Body of pancreas (tissue), 4 donors: ENCODE measurements at regions not wholly inside any gene's neighbourhood (a gene's known extent, or its start where the extent isn't known, plus 50 kb on each side); places are given as distances from the start of the nearest gene placed in this dataset.

Experiments
- ATAC-seq: fragments of 150-250 bp; one replicate; pipeline ENCODE4 v1.9.1; 2016
- DNase-seq, 4 donors: peaks; one replicate each; pipeline ENCODE4 v3.0.0-alpha.2; 2019
- H3K27ac ChIP-seq, 4 donors: fragments of 200-600 bp; sonication (generic); 1 replicate in 3 of 4; 2 replicates in 1 of 4; pipeline versions ENCODE4 v1.5.1 to v1.6.1; 2016 to 2019; ENCODE audit warnings: mild to moderate bottlenecking in 1 of 4, mixed read lengths in 1 of 4, moderate library complexity in 1 of 4
- H3K27me3 ChIP-seq, 2 donors: fragments of 200-600 bp; sonication (generic); one replicate each; pipeline ENCODE4 v1.6.0; 2016; ENCODE audit warnings: mild to moderate bottlenecking in 1 of 2
- H3K36me3 ChIP-seq, 2 donors: fragments of 200-600 bp; sonication (generic); replicated peaks in 1 of 2; 2 replicates each; pipeline ENCODE4 v1.5.1; 2016; ENCODE audit warnings: low read depth in 2 of 2; ENCODE audit not compliant: insufficient read depth in 1 of 2
- H3K4me1 ChIP-seq: fragments of 200-600 bp; sonication (generic); one replicate; pipeline ENCODE4 v1.6.0; 2016
- H3K4me3 ChIP-seq, 2 donors: fragments of 200-600 bp; sonication (generic); 1 replicate in 1 of 2; 2 replicates in 1 of 2; pipeline ENCODE4 v1.5.1; 2016 to 2019
- H3K9me3 ChIP-seq, 3 donors: fragments of 200-600 bp; sonication (generic); 1 replicate in 2 of 3; 2 replicates in 1 of 3; pipeline ENCODE4 v1.5.1; 2016
- POLR2A ChIP-seq, 3 donors: fragments of 450-650 bp; IDR thresholded peaks; one replicate each; pipeline ENCODE4 v1.6.1; 2016; ENCODE audit warnings: antibody characterized with exemption in 3 of 3, mild to moderate bottlenecking in 2 of 3
- WGBS, 2 donors: methylation state at CpG; one replicate each; pipeline ENCODE4 v1.1.5; 2017; 5-methylcytosine and 5-hydroxymethylcytosine counted together
- intact Hi-C: fragments of 100-400 bp; cut with DNase I; formaldehyde crosslinking; loops from one replicate; pipeline ENCODE4 v1.15.1; 2023
- TF ChIP-seq, protein P1 (sequence below), 7 experiments: fragments of 450-650 bp in 4 of 7; fragments of 200-600 bp in 3 of 7; sonication (generic) in 3 of 7; IDR thresholded peaks; one replicate each; pipeline ENCODE4 v1.5.1; 2016 to 2019; ENCODE audit warnings: antibody characterized with exemption in 7 of 7

DNA sequence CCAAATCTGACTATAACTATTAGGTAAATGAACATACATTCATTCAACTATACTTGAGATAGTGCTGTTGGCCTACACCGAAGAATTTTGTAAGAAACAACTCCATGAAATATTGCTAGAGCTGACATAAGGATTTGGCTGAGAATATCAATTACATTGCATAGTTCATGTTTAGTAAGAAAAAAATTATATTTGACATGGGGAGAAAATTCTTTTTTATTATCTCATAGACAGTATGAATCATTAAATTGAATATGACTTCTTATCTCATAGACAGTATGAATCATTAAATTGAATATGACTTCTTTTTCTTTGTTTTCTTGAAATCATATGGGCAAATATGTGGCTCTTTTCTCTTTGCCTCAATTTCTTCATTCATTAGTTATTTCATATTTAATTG lies 212.3 kb upstream of the HSF2 start:
- no peaks in the 10 kb centered on the region for H3K27me3 ChIP-seq
- intact Hi-C loops: no loop called here
- ATAC-seq (no peak), DNase-seq (no peak)
- TF ChIP-seq POLR2A (IDR thresholded peaks at IDR 0.05): no peak
- TF ChIP-seq, protein P1, sequence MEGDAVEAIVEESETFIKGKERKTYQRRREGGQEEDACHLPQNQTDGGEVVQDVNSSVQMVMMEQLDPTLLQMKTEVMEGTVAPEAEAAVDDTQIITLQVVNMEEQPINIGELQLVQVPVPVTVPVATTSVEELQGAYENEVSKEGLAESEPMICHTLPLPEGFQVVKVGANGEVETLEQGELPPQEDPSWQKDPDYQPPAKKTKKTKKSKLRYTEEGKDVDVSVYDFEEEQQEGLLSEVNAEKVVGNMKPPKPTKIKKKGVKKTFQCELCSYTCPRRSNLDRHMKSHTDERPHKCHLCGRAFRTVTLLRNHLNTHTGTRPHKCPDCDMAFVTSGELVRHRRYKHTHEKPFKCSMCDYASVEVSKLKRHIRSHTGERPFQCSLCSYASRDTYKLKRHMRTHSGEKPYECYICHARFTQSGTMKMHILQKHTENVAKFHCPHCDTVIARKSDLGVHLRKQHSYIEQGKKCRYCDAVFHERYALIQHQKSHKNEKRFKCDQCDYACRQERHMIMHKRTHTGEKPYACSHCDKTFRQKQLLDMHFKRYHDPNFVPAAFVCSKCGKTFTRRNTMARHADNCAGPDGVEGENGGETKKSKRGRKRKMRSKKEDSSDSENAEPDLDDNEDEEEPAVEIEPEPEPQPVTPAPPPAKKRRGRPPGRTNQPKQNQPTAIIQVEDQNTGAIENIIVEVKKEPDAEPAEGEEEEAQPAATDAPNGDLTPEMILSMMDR (IDR thresholded peaks at IDR 0.05): no peak
- H3K9me3 ChIP-seq: no peaks in the 10 kb centered on the region
- H3K27ac ChIP-seq: no peak overlapping the region
- no peaks in the 10 kb centered on the region for H3K4me1 ChIP-seq
- WGBS, 2 donors: 92% methylated on average over 1 of the region's 1 CpG
- H3K36me3 ChIP-seq: no peaks in the 10 kb centered on the region
- H3K4me3 ChIP-seq: no peak overlapping the region

DNA sequence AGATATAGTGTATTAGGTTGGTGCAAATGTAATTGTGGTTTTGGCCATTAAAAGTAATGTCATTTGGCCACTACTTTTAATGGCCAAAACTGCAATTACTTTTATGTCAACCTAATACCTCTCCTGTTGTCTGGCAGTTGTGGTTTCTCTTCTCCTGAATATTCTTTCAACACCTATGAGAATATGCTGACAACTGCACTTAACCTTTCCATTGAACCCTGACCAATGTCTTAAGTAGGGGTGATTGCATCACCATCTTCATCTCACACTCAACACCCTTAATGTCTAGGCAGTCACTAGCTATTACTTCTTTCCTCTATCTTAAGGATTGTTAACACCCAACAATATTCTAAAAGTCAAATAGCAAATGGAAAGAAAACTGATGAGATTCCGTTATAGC lies 200.5 kb upstream of the HSF2 start:
- Histone ChIP-seq H3K9me3 (no peaks in the 10 kb centered on the region), H3K36me3 (no peaks in the 10 kb centered on the region), H3K27ac (no peak overlapping the region), H3K4me1 (no peaks in the 10 kb centered on the region), H3K27me3 (no peaks in the 10 kb centered on the region), H3K4me3 (no peak overlapping the region)
- no peak for TF ChIP-seq POLR2A (IDR thresholded peaks at IDR 0.05)
- TF ChIP-seq, protein P1 (IDR thresholded peaks at IDR 0.05): no peak
- ATAC-seq (no peak), DNase-seq (no peak)
- intact Hi-C loops: no loop called here
- 77 to 86% methylated on average over 1 of the region's 1 CpG for WGBS, 2 donors

DNA sequence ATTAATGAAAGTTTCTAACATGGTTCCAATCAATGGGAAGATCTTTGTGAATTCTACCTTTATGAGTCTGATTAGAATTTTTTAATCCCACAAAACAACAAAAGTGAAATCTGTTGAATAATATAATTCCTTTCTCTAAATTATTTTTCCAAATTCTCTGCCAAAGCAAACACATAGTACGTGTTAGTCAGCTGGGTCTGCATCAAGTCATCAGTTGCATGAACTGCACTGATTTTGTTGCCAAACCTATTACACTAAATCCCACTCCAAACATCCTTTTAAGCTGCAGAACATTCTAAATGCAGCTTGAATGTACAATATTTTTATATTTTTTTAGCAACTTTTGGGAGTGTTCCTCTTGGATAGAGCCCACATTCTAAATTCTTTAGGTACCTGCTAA lies 199.0 kb upstream of the HSF2 start:
- Histone ChIP-seq H3K27ac (no peak overlapping the region), H3K4me3 (no peak overlapping the region), H3K27me3 (no peaks in the 10 kb centered on the region), H3K4me1 (no peaks in the 10 kb centered on the region), H3K9me3 (no peaks in the 10 kb centered on the region), H3K36me3 (no peaks in the 10 kb centered on the region)
- DNase-seq: no peak
- no peak for ATAC-seq
- intact Hi-C loops: no loop called here
- 22 to 25% methylated on average over 1 of the region's 1 CpG for WGBS, 2 donors
- TF ChIP-seq POLR2A (IDR thresholded peaks at IDR 0.05): no peak
- TF ChIP-seq, protein P1 (IDR thresholded peaks at IDR 0.05): no peak

DNA sequence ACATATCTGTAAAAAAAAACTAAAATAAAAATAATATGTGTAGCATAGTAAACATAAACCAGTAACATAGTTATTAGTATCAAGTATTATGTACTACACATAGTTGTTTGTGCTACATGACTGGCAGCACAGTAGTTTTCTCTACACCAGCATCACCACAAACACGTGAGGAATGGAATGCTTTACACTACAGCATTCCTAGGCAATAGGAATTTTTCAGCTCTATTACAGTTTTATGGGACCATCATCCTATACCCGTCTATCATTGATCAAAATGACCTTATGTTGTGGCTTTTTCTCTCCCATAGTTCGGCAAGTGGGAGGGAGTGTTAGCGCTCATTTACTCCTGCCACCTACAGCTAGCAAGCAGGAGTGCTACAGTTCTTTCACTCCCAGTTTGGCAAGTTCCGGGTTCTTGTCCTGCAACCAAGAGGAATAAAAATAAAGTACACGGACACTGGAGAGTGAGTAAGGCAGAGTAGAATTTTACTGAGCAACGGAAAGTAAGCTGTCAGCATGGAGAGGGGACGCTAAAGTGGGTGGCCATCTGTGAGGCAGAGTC lies 196.8 kb upstream of the HSF2 start:
- no peak for TF ChIP-seq POLR2A (IDR thresholded peaks at IDR 0.05)
- TF ChIP-seq, protein P1 (IDR thresholded peaks at IDR 0.05): no peak
- Histone ChIP-seq H3K27ac (no peak overlapping the region), H3K9me3 (no peaks in the 10 kb centered on the region), H3K36me3 (no peaks in the 10 kb centered on the region), H3K4me3 (no peak overlapping the region), H3K4me1 (no peaks in the 10 kb centered on the region), H3K27me3 (no peaks in the 10 kb centered on the region)
- intact Hi-C loops: no loop called here
- WGBS, 2 donors: 68 to 78% methylated on average over 8 of the region's 8 CpGs
- DNase-seq (no peak), ATAC-seq (no peak)

DNA sequence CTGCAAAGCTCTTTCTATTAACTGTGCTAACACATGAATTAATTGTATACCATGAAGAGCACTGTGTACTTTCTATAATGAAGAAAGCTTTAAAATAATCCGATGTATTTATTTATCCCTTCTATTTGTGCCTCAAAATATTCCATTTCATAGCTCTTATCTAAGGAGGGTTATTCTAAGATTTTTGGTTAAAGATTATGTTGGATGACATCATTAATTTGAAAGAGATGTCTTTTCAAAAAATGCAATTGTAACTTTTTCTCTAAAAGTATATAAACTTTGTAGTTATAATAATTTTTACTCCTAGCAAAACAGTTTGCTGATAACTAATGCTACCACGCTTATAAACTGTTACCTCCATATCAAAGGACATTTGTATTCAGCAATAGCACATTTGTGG lies 192.4 kb upstream of the HSF2 start:
- WGBS, 2 donors: 64 to 70% methylated on average over 2 of the region's 2 CpGs
- DNase-seq (no peak), ATAC-seq (no peak)
- H3K4me1 ChIP-seq: no peaks in the 10 kb centered on the region
- TF ChIP-seq, protein P1 (IDR thresholded peaks at IDR 0.05): no peak
- TF ChIP-seq POLR2A (IDR thresholded peaks at IDR 0.05): no peak
- no peak overlapping the region for H3K27ac ChIP-seq
- no peaks in the 10 kb centered on the region for H3K27me3 ChIP-seq
- intact Hi-C loops: no loop called here
- H3K36me3 ChIP-seq: no peaks in the 10 kb centered on the region
- no peak overlapping the region for H3K4me3 ChIP-seq
- H3K9me3 ChIP-seq: no peaks in the 10 kb centered on the region
